GM10847 (cell line): ENCODE measurements at regions not wholly inside any gene's neighbourhood (a gene's known extent, or its start where the extent isn't known, plus 50 kb on each side); places are given as distances from the start of the nearest gene placed in this dataset.

Source experiments
- POLR2A ChIP-seq: IDR thresholded peaks from 2 replicates; pipeline ENCODE4 v1.6.1; 2011; ENCODE audit not compliant: insufficient read length; ENCODE audit errors: extremely low read depth

DNA sequence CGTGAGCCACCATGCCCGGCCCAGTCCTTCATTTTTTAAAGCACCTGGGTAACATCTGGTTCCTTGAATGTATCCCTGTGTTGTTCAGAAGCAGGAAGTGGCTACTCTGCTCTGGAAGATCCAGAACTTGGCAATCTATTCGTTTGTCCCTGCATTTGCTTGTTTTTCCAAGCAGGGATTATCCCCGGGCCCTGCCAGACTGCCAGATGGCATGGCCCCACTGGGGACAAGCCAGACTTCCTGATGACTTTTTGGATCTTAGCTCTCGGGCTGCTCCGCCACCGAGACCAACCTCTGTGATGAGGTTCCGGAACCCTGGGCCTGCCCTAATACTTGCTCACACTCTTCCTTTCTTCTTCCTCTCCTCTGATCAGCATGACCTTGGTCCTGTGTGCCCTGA lies 496.7 kb downstream of the TYW1 start:
- TF ChIP-seq POLR2A, result no peak

- no peak for TF ChIP-seq POLR2A
Measured at GRCh38 chr7:67496589-67496988, 500.0 kb downstream of the TYW1 start.

DNA sequence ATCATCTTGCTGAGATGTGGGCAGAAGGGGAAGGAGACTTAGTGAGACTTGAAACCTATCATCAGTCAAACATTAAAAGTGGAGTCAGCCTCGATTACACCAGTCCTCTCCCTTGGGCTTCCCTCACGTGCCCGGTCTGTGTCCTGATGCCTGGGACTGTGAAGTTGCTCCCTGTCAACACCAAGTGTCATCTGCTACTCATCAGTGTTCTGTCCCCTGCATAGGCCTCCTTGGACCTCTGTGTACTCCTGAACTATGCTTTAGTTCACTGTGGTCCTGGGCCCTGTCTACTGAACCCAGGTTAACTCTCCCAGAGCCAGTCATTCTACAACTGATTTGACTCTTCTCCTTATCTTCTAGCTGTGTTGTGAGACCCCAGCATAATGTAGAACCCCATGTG lies 506.3 kb downstream of the TYW1 start:
- no peak for TF ChIP-seq POLR2A

DNA sequence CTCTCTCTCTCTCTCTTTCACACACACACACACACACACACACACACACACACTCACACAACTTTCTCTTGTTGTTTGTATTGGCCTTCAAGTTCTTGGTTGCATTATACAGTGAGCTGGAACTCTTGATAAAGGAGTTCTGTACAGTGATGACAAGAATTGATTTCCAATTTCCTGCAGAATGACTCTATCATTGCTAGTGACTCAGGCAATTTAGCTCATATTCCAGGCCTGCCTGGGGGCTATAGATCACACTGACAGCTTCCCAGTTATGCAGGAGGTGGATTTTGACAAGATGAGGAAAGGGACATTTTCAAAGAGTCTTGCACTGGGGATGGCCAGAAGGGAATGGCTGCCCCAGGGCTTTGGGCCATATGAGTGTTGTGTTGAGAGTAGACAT lies 508.8 kb downstream of the TYW1 start:
- TF ChIP-seq POLR2A, result no peak

- no peak for TF ChIP-seq POLR2A
Measured at GRCh38 chr7:67512481-67512880, 515.8 kb downstream of the TYW1 start.

DNA sequence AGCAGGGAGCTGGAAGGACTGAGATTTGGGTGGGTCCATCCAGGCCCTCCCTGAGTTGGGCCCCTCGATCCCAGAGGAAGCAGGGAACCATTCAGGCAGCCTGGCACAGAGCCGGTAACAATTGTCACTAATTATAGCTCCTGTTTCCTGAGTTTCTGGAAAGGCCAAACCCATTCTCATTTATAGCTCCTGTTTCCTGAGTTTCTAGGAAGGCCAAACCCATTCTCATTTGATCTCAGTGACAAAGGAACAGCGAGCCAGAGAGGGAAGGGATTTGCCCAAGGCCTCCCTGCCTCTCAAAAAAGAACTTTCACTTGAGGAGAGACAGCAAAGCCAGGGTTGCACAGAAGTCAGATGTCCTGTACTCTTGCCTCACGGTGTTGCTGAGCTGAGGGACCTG lies 521.9 kb downstream of the TYW1 start:
- TF ChIP-seq POLR2A, result no peak

DNA sequence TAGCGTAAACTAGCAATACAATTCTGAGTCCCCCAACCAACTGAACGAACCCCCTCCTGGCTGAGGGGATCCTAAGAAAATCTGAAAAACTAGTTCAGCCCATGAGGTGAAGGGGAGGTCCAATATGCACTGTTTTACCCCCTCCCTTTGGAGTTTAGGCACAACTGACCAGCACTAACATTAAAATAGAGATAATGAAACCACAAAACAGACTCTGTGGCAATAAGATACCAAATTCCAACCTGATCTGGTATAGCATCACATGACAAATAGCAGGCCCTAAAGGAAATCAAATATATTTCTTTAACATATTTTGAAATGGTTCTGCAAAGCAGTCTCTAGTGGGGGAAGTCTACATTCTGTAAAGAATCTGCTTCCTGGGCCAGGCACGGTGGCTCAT lies 522.5 kb downstream of the TYW1 start:
- no peak for TF ChIP-seq POLR2A

DNA sequence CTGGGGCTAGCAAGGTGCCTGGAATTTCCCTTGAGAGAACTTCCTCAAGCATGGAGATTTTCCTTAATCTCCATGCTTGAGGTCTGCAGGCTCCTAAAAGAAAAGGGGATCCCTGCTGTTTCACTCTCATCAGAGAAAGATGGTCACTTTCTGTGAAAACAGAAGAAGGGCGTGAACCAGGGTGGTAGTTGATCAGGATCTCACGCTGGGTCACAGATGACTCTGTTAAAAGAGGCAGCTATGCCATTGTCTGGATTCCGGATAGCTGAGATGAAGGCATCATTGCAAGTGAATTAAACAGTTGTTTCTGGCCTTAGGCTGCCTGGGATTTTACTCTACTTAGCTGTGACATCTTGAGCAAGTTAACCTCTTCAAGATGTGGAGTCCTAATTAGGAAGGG lies 525.9 kb downstream of the TYW1 start:
- no peak for TF ChIP-seq POLR2A

GRCh38 chr7:67523713-67524112 lies 527.1 kb downstream of the TYW1 start:
- no peak for TF ChIP-seq POLR2A

DNA sequence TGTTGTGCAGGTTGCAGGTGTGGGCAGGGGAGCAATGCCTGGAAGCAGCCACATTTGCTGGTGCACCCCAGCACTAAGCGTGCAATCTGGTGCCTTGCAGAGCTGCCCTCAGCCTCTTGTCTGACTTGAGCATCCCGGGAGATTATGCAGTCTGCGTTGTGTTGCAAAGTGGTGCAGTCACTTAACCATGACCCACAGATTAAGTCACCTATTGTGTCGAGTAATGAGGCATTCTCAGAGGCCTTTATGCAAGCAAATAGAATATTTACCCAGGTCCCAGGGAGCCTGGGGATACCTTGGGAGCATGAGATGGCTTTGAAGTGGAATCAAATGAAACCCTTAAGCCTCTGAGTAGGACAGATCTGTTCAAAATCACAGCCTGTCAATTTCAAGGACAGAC lies 529.0 kb downstream of the TYW1 start:
- no peak for TF ChIP-seq POLR2A

- no peak for TF ChIP-seq POLR2A
Measured at GRCh38 chr7:67535241-67535989, 538.8 kb downstream of the TYW1 start.

- no peak for TF ChIP-seq POLR2A
Measured at GRCh38 chr7:67542916-67543315, 546.3 kb downstream of the TYW1 start.

GRCh38 chr7:67547183-67547907 lies 550.7 kb downstream of the TYW1 start:
- TF ChIP-seq POLR2A, result no peak

DNA sequence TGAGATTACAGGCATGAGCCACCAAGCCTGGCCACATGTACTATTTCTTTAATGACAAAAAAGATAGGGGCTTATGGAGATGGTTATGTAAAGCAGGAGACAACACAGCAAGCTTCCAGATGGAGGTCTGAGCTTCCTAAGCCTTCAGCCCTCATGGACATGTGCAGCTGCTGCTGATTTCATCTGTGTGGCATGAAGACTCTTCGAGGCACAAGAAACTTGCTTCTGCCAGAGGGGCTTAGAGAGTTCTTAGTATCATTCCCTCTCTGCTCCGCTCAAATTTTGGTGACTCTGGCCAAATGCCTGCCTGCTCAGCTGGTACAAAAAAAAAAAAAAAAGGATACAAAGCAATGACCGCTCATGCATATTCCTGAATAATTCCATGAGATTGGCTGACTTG lies 552.5 kb downstream of the TYW1 start:
- no peak for TF ChIP-seq POLR2A

GRCh38 chr7:67550801-67551436 lies 554.3 kb downstream of the TYW1 start:
- TF ChIP-seq POLR2A, result no peak

DNA sequence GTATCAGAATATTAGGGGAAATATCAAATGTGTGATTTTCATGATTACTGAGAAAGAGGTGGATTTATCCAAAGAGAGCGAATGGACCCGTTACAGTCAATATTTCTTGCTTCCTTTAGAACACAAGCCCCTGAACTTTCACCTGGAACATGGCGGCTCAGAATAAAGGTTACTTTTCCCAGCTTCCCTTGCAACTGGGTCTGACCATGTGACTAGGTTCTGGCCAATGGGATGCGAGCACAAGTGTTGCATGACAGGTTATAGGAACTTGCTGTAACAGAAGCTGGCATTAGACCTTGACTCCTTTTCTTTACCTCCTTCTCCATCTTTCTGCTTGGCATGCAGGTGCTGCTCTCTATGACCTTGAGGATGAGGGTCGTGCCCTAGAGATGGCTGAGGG lies 556.1 kb downstream of the TYW1 start:
- TF ChIP-seq POLR2A, result no peak

DNA sequence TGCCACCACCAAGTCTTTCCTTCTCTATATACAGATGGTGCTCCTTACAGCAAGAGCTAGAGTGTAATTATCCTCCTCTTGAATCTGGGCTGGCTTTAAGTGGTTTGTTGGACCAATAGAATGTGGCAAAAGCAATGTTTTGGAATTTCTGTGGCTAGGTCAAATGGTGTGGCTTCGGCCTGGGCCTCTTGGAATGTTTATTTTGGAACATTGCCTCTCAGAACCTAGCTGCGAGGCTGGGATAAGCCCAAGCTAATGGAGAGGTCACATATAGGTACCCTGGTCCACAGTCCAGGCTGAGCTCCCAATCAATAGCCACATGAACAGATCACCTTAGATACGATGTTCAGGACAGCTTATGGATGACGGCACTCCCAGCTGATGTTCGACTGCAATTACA lies 556.7 kb downstream of the TYW1 start:
- no peak for TF ChIP-seq POLR2A

DNA sequence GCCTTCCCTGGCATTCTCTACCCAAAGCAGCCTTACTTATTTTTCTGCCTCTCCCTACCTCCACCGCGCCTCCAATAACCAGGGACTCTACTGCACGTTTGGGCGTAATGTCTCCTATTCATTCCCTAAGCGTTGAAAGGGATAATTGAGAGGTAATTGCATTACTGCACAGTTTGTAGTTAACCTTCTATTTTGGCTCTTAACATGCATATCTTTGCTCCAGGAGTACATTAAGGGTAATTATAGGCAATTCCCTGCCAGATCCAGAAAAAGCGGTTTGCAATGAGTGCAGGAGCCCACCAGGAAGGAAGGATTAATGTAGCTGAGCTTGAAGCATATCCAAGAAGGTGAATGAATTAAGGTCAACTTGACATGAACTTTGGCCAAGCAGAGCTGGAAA lies 558.4 kb downstream of the TYW1 start:
- TF ChIP-seq POLR2A, result no peak
